ENCODE measurements at regions not wholly inside any gene's neighbourhood (a gene's known extent, or its start where the extent isn't known, plus 50 kb on each side); places are given as distances from the start of the nearest gene placed in this dataset.

DNA sequence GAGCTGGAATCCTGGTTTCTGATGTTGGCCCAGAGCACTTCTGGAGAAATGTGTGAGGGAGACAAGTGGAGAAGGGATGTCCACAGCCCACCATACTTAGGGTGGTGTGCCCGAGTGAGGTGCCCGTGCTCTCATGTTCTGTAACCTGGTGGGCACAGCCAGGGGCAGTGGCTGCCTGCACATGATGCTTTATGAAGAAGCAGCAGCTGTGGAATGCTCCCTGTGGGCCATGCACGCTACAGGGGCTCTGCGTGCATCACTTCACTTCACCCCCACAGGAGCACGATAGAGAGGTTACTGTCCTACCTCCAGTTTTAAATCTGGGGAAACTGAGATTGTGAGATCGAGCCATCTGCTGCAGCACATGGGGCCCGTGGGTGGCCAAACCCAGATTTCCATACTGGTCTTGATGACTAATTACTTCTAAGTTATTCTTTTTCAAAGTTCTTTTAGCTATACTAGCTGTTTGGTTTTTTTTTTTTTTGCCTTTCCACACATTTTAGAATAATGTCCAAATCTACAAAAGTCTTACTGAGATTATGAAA, 441.6 kb downstream of the GADD45G start:
- DNase-seq = no peak
- in situ Hi-C loops (cut with HindIII; ENCODE audit: low pct_ligation_motif_present, low pct_unique_long_range_greater_than_20kb, low sequenced_read_pairs) = no loop called here

DNA sequence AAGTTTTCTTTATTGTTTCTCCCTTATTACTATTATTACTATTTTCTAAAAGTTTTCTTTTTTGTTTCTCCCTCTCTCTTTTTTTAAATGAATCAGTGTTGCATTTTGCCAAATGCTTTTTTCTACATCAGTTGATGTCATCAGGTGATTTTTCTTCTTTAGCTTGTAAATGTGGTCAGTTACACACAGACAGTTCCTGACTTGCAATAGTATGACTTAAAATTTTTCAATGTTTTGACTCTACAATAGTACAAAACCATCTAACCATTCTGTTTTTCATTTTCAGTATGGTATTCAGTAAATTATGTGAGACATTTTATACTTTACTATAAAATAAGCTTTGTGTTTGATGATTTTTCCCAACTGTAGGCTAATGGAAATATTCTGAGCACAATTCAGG, 443.0 kb downstream of the GADD45G start:
- in situ Hi-C loops (cut with HindIII; ENCODE audit: low pct_ligation_motif_present, low pct_unique_long_range_greater_than_20kb, low sequenced_read_pairs) = no loop called here
- no peak for DNase-seq

DNA sequence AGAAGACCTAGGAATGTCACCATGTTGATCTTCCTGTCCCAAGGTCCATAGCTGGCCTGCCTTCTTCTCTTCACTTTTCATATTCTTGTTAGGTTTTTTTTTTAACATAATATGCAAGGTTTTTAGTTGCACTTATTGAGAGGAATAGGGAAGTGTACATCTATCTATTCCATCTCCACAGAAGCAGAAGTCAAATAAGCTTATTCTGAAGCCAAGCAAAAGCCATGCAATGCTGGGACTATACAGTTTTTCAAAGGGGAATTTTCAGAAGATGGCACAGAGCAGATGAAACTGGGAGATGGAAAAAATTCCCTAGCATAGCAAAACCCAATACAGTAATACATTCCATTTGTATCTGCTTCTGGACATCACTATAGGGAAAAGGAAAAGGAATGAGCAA, 447.6 kb downstream of the GADD45G start:
- no peak for DNase-seq
- in situ Hi-C loops (cut with HindIII; ENCODE audit: low pct_ligation_motif_present, low pct_unique_long_range_greater_than_20kb, low sequenced_read_pairs) = no loop called here

DNA sequence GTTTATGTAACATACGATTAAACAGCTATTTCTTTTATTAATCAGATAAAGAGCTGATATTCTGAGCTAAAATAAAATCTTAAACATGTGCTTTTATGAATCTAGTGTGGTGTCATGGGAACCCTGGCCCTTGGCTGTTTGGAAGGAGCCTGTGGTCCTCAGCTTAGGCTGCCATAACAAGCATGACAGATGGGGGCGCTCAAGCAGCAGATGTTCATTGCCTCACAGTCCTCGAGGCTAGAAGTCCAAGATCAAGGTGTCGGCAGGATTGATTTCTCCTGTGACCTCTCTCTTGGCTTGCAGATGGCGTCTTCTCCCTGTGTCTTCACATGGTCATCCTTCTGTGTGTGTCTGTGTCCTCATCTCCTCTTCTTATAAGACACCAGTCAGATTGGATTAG, 448.2 kb downstream of the GADD45G start:
- no peak for DNase-seq
- in situ Hi-C loops (cut with HindIII; ENCODE audit: low pct_ligation_motif_present, low pct_unique_long_range_greater_than_20kb, low sequenced_read_pairs) = no loop called here

DNA sequence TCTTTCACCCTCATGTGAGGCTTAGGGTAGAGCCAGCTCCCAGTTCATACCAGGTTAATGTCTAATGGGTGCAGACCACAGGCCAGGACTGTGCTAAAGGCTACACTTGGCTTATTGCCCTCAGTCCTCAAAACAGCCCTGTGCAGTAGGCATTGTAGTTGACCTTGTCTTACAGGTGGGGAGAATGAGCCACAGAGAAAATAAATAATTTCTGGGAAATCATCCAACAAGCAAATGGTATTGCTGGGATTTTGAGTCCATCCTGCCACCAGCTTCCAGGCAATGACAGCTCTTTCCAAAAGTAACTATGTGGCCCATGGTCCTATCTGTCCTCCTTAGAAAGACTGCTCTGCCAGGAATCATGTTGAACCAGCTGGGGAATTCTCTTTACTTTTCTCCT, 450.0 kb downstream of the GADD45G start:
- in situ Hi-C loops (cut with HindIII; ENCODE audit: low pct_ligation_motif_present, low pct_unique_long_range_greater_than_20kb, low sequenced_read_pairs) = no loop called here
- no peak for DNase-seq

DNA sequence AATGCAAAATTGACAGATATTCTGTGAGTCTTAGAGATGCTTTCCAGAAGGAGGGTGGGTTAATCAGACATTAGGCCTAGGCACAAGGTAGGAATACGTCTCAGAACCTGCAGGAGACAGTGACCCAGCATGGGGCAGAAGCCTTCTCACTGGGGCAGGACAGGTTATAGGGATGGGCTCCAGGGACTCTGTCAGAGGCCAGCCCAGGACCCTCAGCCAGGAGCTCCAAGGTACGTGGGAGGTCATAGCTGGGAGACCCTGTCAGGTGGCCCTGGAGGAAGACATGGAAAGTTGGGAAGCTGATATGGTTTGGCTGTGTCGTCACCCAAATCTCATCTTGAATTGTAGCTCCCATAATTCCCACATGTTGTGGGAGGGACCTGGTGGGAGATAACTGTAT, 450.4 kb downstream of the GADD45G start:
- in situ Hi-C loops (cut with HindIII; ENCODE audit: low pct_ligation_motif_present, low pct_unique_long_range_greater_than_20kb, low sequenced_read_pairs) = no loop called here
- DNase-seq = no peak

DNA sequence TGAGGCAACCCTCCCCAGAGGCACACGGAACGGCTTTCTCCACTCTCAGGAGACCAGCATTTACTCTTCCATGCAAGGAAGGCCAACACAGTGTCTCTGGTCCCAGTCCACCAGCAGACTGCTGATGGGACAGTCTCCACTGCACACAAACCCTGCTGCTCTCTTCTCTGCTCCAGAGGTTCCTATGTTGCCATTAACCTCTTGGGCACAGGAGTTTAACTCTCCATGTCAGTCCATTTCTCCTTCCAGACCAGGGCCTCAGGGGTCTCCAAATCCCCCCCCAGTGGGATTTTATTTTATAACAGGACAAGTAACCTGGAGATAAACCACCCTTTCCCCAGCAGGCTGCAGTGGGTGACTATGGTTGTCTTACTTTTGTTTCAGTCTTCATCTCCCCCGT, 452.5 kb downstream of the GADD45G start:
- in situ Hi-C loops (cut with HindIII; ENCODE audit: low pct_ligation_motif_present, low pct_unique_long_range_greater_than_20kb, low sequenced_read_pairs) = no loop called here
- no peak for DNase-seq

DNA sequence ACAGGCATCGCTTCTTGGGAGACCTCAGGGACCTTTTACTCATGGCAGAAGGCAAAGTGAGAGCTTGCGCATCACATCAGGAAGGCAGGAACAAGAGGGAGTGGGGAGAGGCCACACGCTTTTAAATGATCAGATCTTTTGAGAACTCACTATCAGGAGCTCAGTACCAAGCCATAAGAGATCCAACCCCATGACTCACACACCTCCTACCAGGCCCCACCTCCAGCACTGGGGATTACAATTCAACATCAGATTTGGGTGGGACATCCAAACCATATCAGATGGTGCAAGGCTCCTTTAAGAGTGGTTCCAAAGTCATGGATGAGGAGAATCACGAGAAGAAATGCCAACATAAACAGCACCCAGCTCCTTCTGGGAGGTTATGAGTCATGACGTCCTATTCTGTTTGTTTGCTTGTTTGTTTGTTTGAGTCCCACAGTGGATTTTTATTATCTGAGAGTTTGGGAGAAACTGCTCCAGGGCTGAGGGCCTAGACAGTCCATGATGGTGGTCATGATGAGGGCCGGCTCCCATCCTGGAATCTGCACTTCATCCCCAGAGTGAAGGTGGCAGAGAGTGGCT, 453.5 kb downstream of the GADD45G start:
- in situ Hi-C loops (cut with HindIII; ENCODE audit: low pct_ligation_motif_present, low pct_unique_long_range_greater_than_20kb, low sequenced_read_pairs) = no loop called here
- DNase-seq = no peak

DNA sequence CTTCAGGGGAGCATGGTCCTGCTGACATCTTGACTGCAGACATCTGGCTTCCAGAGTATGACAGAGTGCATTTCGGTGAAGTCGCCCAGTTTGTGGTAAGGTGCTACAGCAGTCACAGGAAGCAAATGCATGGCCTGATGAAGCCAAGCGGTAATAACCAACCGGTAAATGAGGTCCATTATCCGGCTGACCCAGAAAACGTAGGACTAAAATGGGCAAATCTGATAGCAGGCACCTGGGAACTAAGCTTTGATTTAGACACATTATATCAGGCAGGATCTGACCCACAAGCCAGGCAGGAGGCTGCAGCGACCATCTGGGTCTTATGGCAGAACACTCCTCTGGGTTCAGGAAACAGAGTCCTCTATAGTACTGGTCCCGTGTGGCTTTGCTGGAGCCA, 454.6 kb downstream of the GADD45G start:
- in situ Hi-C loops (cut with HindIII; ENCODE audit: low pct_ligation_motif_present, low pct_unique_long_range_greater_than_20kb, low sequenced_read_pairs) = no loop called here
- DNase-seq = no peak

DNA sequence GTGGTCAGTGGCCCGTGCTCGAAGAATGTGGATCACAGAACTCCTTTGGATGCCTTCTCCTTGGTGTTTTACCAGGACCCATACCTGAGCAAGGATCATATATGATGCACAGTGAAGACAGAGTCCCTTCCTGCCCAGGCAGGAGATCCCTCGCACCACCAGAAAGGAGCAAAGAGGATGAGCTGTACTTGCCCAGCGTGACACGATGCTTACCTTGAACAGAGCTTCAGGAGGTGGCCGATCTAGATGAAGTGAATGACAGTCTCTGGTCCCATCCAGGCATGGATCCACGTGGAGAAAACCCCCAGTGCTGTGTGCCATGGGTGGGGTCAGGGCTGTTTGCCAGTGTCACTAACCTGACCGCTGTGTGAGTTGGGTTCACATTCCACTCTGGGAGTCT, 455.4 kb downstream of the GADD45G start:
- DNase-seq = no peak
- in situ Hi-C loops (cut with HindIII; ENCODE audit: low pct_ligation_motif_present, low pct_unique_long_range_greater_than_20kb, low sequenced_read_pairs) = no loop called here

DNA sequence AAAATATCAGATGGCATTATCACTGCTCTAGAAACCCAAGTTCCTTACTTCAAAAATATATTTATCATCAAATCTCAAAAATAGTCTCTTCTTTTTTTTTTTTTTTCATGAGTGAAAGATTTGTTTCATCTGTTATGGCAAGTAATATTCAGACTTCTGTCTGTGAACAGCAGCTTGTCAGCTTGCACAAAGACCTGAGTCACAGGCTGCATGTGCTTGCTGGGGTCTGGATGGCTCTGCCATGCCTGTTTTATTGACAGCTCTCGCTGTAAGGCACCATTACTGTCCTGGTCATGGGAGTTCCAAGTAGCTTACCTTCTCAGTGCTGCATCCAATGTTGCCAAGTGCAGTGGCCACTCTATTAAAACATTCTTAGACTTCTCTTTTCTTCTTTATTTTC, 456.4 kb downstream of the GADD45G start:
- in situ Hi-C loops (cut with HindIII; ENCODE audit: low pct_ligation_motif_present, low pct_unique_long_range_greater_than_20kb, low sequenced_read_pairs) = no loop called here
- no peak for DNase-seq

DNA sequence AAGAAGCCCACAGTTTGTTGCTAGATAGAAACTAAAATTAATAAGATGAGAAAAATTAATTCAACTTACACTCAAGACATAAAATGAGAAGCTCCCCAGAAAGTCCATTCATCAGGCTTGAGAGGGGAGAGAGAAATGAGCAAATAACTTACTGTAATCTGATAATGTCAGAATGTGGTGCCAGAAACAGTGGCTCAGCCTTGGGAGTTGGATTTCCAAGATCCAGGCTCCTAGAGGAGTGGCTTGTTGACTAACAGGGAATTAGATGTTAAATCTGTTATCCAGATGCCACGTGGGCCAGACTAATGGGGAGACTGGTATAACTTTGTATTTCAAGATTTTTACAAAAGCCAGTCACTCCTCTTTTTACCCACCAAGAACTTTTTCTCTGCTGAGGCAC, 458.2 kb downstream of the GADD45G start:
- DNase-seq = no peak
- in situ Hi-C loops (cut with HindIII; ENCODE audit: low pct_ligation_motif_present, low pct_unique_long_range_greater_than_20kb, low sequenced_read_pairs) = no loop called here

DNA sequence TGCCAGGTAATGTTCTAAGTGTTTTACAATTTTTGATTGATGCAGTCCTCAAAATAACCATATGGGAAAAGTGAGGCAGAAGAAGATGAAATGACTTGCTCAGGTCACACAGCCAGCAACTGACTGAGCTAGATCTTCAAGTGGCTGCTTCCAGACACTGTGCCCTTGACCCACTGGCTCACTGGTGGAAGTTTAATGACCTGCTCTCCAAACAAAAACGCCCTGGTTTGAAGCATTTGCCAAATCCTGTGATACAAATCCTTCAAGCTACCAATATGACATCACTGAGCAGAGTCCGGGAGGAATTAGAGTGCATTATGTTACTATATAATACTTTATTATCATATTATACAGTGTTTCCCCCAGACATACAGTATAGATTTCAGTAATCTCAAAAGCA, 459.4 kb downstream of the GADD45G start:
- DNase-seq = no peak
- in situ Hi-C loops (cut with HindIII; ENCODE audit: low pct_ligation_motif_present, low pct_unique_long_range_greater_than_20kb, low sequenced_read_pairs) = no loop called here

DNA sequence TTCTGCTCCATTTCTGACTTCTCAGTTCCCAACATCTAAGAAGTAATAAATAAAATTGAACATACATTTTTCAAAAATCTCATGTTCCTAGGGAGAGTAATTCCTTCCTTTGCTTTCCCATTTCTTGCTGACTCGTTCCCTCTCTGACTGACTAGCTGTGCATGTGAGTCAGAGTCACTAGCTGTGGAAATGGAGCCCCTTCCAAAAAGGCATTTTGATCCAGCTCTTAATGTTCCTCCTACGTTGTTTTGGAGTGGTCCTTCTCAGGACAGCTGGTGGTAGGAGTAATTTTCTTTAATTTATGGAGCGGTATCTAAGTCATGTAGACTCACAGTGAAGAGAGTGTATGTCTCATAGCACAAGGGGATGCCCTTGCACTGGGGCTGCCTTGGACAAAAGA, 460.2 kb downstream of the GADD45G start:
- in situ Hi-C loops (cut with HindIII; ENCODE audit: low pct_ligation_motif_present, low pct_unique_long_range_greater_than_20kb, low sequenced_read_pairs) = no loop called here
- DNase-seq = no peak

DNA sequence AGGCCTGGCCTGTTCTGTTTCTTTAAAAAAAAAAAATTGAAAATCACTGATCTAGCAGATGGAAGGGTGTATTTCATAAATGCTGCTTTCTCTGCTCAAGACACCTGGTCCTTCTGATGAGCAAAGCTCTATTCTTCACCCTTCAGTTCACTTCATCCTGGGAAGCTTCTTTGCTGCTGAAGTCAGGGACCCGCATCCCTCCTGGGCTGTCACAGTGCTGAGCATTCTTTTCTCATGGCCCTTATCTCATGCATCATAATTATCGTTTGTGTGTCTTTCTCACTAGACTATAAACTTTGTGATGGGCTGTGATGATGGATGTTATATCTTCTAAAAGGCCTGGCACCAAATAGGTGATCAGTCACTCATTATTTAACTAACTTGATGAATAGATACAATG, 461.0 kb downstream of the GADD45G start:
- no peak for DNase-seq
- in situ Hi-C loops (cut with HindIII; ENCODE audit: low pct_ligation_motif_present, low pct_unique_long_range_greater_than_20kb, low sequenced_read_pairs) = no loop called here

DNA sequence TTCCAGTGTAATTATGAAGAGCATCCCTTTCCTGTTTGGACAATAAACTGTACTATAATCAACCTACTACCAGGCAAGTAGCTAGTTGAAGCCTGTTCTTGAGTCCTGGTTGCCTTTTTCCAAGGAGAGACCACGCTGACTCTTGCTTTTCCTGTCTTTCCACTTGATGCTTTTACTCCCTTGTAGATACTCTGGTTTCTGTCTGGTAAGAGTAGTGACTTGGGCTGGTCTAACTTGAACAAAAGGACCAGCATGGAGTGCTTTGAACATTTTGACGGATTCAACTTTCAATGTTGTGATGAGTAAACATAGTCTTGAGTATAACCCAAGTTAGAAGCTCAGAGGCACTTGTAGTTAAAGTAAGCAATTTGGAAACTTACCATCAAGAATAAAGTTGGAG, 464.3 kb downstream of the GADD45G start:
- in situ Hi-C loops (cut with HindIII; ENCODE audit: low pct_ligation_motif_present, low pct_unique_long_range_greater_than_20kb, low sequenced_read_pairs) = no loop called here
- no peak for DNase-seq

DNA sequence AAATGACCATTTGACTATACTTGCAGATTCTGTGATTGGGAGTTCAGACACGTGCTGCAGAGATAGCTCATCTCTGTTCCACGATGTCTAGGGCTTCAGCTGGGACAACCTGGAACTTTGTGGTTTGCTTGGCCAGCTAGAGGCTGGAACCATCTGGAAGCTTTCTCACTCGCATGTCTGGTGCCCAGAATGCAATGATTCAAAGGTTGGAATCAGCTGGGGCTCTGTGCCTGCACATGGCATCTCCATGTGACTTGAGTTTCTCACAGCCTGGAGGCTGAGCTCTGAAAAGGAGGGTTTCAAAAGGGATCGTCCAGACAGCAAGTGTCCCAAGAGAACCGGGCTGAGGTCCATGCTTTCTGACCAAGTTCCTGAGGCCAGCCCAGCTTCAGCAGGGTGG, 465.2 kb downstream of the GADD45G start:
- in situ Hi-C loops (cut with HindIII; ENCODE audit: low pct_ligation_motif_present, low pct_unique_long_range_greater_than_20kb, low sequenced_read_pairs) = no loop called here
- no peak for DNase-seq

DNA sequence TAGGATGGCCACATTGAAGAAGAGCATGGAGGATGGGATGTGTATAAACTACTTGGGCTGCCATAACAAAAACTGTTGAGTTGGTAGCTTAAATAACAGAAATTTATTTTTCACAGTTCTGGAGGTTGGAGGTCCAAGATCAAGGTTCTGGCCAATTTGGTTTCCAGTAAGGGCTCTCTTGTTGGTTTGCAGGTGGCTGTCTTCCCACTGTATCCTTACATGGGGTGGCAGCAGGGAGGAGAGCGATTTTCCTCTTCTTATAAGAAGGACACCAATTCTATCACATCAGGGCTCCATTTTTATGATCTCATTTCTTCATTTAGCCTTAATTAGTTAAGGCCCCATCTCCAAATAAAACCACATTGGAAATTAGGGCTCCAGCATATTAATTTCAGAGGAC, 465.7 kb downstream of the GADD45G start:
- in situ Hi-C loops (cut with HindIII; ENCODE audit: low pct_ligation_motif_present, low pct_unique_long_range_greater_than_20kb, low sequenced_read_pairs) = no loop called here
- no peak for DNase-seq

DNA sequence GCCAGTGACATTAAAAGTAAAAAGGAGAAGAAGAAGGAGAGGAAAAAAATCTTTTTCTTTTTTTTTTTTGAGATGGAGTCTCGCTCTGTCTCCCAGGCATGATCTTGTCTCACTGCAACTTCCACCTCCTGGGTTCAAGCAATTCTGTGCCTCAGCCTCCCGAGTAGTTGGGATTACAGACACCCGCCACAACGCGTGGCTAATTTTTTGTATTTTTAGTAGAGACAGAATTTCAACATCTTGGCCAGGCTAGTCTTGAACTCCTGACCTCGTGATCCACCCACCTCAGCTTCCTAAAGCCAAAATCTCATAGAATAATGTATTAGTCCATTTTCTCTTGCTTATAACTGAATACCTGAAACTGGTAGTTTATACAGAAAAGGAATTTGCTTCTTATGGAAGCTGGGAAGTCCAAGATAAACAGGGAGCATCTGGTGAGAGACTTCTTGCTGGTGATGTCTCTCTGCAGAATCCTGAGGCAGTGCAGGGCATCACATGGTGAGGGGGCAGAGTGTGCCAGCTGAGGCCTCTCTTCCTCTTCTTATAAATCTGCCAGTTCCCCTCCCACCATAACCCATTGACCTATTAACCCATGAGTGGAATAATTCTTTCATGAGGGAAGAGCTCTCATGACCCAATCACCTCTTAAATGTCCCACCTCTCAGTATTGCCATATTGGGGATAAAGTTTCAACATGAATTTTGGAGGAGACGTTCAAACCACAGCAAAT, 466.3 kb downstream of the GADD45G start:
- in situ Hi-C loops (cut with HindIII; ENCODE audit: low pct_ligation_motif_present, low pct_unique_long_range_greater_than_20kb, low sequenced_read_pairs) = no loop called here
- DNase-seq = no peak

DNA sequence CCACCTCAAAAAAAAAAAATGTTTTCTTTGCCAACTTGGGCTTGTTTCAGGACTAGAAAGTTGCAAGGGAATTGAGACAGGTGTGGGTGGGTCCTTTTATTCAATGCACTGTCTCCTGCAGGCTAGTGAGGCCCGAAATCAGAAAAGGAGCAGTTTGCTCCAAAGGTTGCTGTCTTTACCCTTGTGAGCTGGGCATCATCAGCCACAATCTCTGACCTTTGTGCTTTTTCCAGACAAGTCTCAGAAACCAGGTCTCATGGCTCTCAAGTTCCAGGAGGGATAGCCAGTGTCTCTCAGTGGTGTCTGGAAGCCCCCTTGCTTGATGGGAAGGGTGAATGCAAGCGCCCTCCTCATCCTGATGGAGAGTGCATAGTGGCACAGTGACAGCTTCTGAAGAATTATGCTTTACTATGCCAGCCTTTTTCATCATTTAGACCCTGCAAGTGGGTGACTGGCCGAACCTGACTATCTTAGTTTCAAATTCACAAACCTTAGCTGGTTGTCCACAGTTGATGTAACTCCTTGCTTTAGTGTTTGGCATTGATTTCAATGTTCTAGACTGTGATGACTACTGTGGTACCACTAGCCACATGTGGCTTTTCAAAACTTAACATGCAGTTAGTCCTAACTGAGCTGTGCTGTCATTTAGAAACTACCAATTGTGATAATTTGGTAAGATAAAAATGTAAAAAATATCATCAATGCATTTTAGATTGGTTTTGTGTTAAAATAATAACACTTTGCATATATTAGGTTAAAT, 468.6 kb downstream of the GADD45G start:
- in situ Hi-C loops (cut with HindIII; ENCODE audit: low pct_ligation_motif_present, low pct_unique_long_range_greater_than_20kb, low sequenced_read_pairs) = no loop called here
- no peak for DNase-seq

All from ACHN (cell line).